ENCODE measurements at regions not wholly inside any gene's neighbourhood (a gene's known extent, or its start where the extent isn't known, plus 50 kb on each side); places are given as distances from the start of the nearest gene placed in this dataset.

DNA sequence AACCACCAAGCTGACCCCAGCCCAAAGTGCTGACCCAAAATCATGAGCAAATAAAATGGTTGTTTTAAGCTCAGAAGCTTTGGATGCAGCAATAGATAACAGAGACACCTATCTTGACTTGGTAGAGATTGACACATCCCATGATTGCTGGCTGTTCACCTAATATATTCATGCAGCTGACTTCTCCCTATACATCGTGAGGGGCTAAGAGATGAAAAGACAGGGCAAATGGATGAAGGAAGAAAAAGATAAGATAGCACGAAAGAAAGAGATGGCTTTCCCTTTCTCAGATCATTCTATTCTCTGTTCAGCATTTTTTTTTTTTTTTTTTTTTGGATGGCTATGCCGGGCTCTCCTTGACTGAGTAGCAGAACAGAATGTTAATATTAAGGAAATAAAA is 141.5 kb upstream of the ADAMTS9 start:
- no peak for DNase-seq

DNA sequence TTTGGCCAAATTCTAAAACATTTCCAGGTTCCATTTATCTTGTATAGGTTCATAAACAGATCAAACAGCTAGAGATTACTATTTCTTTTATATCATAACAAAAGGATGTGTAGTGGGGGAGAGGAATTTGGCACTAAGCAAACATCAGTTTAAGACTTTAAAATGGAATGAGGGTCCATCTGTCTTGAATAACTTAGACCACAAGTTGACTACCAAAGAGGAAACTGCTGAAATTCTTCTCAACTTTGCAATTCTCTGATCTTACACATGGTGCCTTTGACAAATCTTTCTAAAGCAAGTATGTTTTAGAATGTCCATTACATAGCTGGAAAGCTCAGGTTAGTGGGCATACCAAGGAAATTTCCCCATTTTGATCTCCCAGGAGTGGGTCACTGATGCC is 140.5 kb upstream of the ADAMTS9 start:
- no peak for DNase-seq

DNA sequence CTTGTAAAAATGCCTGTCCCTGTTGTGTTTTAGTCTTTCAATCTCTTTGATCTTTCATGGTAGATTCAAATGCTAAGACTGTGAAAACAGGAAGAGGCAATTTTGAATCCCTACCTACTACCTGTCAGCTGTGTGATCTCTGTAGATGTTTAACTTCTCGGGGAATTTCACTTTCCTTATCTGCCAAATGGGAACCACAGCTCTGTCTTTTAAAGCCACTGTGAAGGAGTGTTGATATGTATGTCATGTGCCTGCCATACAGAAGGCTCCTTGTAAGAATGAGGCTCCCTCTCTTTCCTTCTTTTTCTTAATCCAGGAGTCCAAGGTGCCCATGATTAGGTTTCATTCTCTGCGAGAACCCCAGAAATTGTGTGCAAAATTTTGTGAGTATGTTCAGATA is 139.6 kb upstream of the ADAMTS9 start:
- no peak for DNase-seq

DNA sequence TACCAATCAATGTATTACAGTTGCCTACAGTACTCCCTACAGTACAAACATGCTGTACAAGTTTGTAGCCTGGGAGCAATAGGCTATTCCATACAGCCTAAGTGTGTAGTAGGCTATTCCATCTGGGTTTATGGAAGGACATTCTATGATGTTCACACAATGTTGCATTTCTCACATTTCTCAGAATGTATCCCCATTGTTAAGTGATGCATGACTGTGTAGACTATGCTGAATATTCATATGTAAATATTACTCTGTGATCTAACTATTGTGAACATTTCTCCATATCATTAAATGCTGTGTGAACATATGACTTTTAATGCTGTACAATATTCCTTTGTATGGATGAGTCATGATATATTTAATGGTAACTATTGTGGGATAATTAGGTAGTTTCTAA is 139.2 kb upstream of the ADAMTS9 start:
- no peak for DNase-seq

DNA sequence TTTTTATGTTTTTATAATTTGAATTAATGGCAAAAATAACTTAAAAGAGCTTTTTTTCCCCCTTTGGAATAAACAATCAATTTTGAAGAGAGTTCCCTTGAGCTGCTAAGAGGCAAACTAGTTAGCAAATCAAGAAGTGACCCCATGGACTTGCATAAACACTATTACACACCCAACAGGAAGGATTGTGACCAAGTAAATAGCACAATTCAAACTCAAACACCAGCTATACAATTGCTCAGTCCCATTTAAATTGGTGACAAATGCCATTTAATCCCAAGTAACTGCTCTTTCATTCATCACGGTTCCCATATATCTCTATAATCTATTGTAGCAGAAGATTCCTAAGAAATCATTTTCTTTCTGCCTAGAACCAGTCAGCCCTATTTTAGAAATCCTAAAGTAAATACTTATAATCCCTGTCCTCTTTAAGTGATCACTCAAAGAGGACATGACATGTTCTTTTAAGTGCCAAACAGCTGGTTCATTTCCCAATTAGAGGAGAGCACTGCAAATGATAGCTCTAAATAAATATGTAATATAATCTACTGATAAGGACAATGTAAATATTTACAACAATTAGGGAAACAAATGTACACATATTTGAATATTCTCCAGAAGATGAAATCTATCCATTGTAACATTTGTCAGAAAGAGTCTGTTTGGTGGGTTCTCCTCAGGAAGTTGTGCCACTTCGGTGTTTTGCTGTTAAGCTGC is 137.8 kb upstream of the ADAMTS9 start:
- no peak for DNase-seq

DNA sequence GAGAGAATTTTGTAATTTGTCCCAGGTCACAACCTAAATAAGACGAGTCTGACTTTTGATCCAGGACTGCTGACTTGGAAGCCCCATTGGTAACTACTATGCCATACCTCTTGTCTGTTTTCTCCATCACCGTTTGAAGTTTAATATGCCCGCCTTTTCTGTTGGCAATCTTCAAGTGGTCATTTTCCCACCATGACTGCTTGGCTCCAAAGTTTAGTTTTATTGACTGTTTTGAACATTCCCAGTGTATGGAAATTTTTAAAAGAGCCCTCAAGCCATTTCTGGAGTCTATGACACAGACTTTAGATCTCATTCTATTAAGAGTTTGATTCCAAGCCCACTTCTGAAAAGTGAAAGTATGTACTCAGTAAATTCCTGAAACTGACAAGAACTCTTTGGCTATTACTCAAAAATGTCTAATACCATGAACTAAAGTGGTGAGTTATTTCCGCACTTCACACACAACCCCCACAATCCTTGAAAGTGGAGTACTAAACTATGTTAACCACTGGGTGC is 136.7 kb upstream of the ADAMTS9 start:
- no peak for DNase-seq

DNA sequence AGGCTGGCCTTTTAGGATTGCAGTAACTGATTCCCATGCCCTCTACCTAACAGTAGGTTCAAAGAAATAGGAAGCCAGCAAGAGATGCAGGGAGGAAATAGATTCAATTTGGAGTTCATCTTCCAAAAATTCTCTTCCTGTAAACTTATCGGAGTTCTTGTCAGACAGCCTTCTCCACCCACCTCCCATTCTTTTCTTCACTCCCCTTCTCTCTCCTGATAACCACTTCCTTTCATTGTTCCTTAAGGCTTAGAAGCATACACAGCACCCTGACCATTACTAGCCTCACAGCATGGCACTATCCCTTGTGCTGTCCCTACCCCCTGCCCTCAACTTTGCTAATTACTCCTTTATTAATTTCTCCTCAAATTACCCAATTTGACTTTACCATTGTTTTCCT is 130.4 kb upstream of the ADAMTS9 start:
- DNase-seq, result no peak

DNA sequence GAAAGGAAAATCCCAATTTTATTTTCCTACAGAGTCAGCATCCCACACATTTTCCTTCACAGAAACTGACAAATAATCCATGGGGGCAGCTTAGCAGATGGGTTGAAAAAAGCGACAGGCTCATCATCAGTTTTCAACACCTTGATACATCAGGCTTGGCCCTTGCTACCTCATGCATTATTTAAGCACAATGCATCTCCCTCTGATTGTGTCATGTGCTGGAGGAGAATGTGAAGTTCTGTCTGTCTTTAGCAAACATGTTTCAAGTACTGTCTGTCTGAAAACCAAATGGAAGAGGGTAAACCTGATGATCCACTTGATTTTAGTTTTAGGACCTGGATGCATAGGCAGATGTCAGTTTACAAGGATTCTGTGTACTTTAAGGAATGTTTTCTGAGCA is 128.6 kb upstream of the ADAMTS9 start:
- DNase-seq, result no peak

DNA sequence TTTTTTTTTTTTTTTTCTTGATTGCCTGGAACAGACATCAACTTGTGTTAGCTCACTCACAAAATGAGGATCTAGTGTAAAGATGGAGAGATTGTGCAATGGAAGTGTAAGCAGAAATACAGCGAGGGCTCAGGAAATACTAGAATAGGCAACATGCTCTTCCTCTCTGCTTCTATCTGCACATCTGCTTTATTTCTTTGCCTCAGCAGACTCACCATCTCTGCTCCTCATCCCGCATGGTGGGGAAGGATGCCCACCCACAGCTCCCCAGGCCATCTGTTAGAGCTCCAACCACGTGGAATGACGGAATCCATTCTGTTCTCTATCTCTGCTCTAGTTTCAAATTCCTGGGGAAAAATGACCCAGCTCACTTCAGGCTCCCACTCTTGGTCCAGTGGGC is 128.0 kb upstream of the ADAMTS9 start:
- DNase-seq, result no peak

DNA sequence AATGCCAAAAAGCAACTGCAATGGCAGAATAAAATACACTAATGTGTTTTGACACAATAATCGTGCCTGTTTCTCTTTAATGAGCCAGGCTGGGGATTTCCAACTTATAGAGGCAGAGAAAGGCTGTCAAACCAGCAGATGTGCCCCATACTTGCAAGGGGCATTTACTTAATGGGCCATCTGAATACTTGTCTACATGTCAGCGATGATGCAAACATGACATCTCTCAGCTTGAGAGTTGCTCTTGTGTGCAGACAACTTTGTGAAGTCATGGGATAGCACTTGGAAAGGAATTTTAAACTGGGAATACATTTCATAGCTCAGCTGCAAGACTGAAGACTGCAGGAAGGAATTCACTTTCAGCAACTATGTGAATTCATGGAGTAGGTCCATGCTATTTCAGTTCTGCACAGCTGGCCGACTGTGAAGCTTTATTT is 127.4 kb upstream of the ADAMTS9 start:
- no peak for DNase-seq

DNA sequence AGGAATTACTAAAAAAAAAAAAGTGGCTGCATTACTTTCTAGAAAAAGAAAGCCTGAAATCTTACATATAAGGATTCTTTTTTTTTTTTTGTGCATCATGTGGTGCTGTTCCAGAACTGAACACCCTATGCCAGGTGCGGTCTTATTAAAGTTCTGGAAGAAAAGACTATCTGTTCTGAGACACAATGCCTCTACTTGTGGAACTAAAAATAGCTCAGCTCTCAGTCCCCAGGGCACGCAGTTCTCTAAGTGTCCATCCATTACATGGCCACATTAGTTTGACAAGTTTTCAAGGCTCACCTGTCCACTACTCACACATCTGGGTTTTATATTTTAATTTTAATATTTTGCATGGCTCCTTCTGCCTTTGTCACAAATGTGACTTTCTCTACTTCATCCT is 126.6 kb upstream of the ADAMTS9 start:
- DNase-seq, result no peak

DNA sequence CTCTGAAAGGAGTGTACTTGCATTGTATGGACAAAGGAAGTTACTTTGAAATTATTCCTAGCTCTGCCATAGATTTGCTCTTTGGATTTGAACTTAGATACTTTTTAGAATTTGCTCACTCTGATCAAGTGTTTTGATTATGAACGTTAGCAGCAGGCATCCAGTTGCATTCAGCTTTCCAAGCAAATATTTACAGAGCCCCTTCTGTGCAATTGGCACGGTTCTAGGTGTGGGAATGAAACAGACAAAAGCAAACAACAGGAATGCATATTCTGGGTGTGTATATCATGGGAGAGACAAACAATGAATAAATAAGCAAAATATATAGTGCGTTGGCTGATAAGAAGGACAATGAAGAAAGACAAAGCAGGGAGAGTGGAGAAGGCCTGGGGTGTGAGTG is 125.5 kb upstream of the ADAMTS9 start:
- no peak for DNase-seq

DNA sequence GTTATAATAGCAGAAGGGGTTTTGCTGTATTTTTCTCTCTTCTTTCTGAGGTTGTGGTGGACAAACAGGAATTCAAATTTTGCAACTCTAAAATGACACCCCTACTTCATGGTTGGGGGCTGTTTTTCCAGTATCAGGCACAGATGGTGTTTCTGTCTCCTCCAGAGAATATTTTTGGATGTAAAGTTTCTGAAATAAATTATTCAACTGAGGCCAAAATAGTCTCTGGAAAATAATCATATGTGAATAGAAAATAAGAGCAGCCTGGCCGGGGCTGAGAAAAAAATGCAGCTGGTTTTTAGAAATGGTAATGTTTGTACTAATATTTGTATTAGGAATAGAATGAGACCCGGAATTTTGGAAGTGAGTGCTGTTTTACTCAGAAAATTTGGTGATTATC is 121.3 kb upstream of the ADAMTS9 start:
- no peak for DNase-seq

DNA sequence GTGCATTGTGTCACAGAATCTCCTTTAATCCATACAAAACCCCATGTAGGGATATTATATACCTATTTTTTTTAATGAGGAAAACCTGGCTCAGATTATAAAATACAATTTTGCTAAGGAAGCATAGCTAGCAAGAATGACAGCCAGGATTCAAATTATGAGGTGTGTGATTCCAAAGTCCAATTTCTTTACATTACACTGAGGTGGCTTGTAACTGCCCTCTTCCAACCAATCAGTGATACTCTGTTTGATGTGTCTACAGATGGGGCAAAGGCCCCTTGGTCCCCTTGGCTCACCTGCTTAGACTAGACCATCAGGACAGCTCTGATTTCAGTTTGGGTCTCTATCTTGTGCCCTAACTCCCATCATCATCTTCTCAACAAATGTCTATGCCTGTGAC is 120.3 kb upstream of the ADAMTS9 start:
- no peak for DNase-seq

DNA sequence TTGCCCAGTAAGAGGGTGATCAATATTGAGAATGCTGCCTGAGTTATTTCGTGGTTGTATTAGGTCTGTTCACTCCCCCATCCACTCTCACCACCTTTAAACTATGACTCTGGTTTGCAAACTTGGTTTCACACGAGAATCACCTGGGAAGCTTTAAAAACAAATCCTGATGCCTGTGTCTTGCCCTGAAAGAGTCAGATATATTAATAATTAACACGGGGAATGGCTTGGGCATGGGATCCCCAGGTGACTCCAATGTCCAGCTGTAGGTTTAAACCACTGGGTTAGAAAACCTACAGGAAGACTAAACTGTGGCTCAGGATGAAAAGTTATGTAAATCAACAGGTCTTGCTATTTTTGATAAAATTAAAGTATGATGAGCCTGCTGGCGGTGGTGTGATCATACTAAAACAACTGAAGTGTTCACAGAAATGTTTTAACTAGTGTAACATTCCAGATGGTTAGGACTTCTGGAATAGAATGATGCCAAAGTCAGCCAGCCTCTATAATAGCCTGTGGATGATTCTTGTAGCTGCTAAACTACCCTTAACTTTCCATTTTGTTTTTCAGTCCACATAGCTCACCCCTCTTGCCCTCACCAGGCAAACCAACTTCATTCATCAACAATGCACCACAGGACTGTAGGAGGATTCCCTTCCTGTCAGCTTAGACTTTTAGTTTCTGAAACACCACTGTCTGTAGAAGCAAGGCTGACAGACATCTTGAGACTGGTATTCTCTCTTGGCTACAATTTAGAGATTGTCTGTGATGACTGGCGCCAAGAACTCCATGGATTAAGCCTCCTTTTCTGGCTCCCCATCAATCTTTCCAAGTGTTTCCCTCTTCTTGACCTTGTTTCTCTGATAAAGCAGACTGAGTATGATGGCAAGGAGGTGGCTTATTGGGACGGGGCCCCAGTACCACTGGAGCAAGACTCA is 119.1 kb upstream of the ADAMTS9 start:
- DNase-seq, result no peak

DNA sequence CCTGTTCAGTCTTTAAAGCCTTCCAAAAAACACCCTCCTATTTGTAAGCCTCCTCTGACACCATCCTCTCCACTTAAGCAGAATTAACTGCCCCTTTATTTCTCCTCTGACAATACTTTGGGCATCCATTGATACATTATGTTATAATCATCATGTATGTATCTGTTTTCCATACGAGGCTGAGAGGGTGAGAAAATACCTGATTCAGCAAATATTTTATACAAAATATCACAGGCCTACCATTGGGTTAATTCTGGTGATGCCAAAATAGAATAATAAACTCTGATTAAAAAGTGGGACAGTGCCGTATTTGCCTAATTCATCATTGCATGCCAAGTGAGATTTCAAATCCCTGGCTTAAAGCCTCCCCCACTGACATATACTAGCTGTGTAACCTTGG is 118.2 kb upstream of the ADAMTS9 start:
- DNase-seq, result no peak

DNA sequence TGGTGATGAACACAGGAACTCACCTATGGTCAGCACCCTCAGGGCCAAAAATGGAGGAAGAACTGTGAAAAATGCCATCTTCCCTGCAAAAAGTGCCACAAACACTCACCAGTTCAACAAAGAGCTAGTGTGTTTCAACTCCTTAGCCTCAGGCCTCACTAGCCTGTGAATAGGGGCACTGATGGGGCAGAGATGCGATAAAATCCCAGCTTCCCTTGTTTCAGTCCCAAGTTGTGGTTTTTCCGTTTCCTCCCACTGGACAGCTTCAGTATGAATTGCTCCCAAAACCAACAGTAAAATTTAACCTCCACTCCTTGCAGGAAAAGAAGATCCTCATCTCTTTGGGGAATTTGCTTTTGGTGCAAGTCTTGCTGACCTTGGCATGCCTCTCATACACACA is 117.4 kb upstream of the ADAMTS9 start:
- DNase-seq, result no peak

DNA sequence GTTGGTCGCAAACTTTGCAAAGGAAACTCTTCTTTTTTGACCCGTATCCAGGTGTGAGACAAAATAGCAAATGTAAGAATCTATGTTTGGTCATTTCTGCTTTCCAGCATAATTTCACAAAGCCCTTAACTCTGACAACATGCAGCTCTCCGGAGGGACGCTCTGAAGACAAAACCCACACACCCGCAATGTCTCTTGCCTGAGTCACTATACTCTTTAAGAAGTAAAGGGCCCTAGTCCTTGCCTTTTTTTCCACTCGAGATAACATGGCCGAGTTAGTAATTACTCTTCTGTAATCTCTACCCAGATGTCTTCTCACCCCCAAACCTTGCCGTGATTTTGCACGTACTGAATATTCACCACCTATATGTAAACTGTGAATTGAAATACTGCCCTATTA is 115.7 kb upstream of the ADAMTS9 start:
- DNase-seq, result no peak

DNA sequence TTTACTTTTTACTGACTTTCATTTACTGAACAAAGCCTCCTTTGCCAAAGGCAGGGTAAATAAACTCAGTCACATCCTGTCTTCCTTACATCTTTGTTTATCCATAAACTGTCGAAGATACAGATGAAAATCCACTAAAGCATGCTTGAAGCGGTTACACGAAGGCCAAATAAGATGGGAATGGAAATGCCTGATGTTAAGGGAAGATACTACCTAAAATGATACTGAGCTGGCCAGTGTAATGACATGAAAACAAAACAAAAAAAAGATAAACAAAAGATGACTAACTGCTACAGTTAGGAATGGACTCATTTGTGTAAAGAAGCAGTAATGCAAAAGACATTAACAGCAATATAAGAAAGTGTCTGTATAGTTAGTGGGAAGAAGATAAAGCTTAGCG is 114.7 kb upstream of the ADAMTS9 start:
- no peak for DNase-seq

DNA sequence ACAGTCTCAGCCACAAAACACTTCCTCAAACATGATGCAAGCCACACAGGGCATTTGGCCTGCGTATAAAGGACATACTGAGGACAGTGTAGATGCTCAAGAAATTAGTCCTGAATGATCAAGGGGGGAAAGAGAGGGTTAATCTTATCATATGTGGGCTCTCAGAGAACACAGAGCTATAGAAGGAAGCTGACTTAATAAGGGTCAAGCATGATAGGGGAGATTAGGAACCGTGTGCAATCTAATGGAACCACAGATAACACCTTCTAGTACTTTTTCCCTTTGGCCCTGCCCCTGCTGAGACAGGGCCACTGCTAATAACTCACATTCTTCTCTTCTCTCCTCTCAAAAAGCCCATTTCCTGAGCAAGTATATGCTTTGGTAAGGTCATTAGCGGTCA is 114.1 kb upstream of the ADAMTS9 start:
- DNase-seq, result no peak

DNA sequence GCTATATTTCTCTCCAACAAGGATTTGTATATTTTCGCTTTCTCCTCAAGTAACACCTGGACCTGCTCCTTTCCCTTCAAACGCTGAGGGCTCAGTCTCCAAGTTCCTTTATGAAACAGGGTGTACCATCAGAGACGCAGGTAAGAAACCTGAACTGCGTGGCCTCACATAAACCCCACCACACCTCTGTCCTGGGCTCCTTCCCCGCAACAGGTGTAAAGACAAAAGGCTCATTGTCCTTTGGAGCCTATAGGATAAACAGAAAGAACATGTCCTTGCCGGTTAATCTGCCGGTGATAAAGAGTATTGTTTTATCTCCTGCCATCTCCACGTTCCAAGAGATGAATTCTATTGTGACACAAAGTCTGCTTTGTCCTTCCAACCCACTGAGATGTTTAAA is 111.8 kb upstream of the ADAMTS9 start:
- no peak for DNase-seq

DNA sequence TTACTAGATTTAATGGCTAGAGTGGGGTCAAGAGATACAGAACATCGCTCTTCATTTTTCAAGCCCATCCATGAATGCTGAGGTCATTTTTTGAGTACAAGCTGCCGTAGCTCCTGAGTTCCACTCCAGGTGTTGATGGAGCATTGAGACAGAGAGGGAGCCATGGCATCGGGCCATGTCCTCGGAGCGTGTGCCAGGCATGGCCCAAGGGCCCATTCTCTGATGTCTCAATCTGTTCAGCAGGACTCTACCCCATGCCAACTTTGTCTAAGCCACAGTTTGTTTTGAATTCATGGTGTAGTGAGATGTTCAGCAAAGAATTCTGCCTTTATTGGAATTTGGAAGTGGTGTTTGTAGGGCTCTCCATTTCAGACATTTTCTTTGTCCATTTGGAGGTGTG is 110.5 kb upstream of the ADAMTS9 start:
- DNase-seq, result no peak

DNA sequence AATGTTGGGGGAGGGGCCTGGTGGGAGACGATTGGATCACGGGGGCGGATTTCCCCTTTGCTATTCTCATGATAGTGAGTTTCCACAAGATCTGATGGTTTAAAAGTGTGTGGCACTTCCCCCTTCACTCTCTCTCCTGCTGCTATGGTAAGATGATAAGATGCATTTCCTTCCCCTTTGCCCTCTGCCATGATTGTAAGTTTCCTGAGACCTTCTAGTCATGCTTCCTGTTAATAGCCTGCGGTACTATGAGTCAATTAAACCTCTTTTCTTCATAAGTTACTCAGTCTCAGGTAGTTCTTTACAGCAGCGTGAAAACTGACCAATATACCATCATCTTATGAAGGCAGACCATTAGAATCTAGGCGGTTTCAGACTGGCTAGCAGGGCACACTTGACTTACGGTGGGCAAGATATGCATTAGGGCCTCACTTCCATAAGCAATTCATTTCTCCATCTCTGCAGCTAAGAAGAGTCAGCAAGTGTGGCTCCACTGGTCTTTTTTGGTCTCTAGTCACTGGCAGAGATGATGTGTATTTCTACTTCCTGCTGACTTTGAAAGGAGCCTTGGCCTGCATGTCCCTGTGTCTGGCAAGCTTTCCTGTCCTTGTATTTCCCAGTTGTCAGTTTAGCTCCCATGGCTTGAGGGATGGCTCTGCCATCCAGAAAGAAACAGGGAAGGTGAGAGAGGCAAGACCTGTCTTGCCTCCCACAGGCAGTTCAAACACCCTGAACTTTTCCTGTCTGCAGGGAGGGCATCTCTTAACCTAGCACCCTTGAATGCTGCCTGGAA is 109.0 kb upstream of the ADAMTS9 start:
- no peak for DNase-seq
